SK-N-SH (cell line): ENCODE measurements at regions not wholly inside any gene's neighbourhood (a gene's known extent, or its start where the extent isn't known, plus 50 kb on each side); places are given as distances from the start of the nearest gene placed in this dataset.

ENCODE experiments used
- CTCF ChIA-PET: fragments of 300-600, 350-600 bp; formaldehyde crosslinking; extraction: SDS; loops from one replicate; lab custom pipeline; 2021; lab: Yijun Ruan, JAX
- POLR2A ChIA-PET: fragments of 350-600 bp; sonication (Branson Sonifier 250); formaldehyde crosslinking; extraction: SDS; loops from one replicate; lab custom pipeline; 2020; ENCODE audit warnings: antibody characterized with exemption, inconsistent platforms; lab: Yijun Ruan, JAX
- DNase-seq: peaks from one replicate; pipeline ENCODE4 v3.0.0; 2012
- H2AFZ ChIP-seq: fragments of 200-600 bp; sonication (generic); 2 replicates; pipeline ENCODE4 v1.8.1; 2016; ENCODE audit warnings: antibody characterized with exemption, mild to moderate bottlenecking, low read depth
- H3F3A ChIP-seq: fragments of 200-600 bp; sonication (generic); replicated peaks from 2 replicates; pipeline ENCODE3; 2016; ENCODE audit warnings: antibody characterized with exemption, mild to moderate bottlenecking; ENCODE audit not compliant: insufficient read depth
- H3K27ac ChIP-seq, 2 experiments: fragments of 200-500 bp in 1 of 2; fragments of 200-600 bp in 1 of 2; sonication (Bioruptor generic) in 1 of 2; sonication (generic), shearing (Covaris generic) in 1 of 2; 2 replicates each; pipeline versions ENCODE4 v1.5.1 to v1.6.1; 2014 to 2016; ENCODE audit warnings: low read depth in 2 of 2, inconsistent platforms in 1 of 2, low read length in 1 of 2, mild to moderate bottlenecking in 1 of 2, mixed read lengths in 1 of 2
- H3K27me3 ChIP-seq: fragments of 200-600 bp; sonication (generic), shearing (Covaris generic); 2 replicates; pipeline ENCODE4 v1.6.1; 2016; ENCODE audit warnings: mixed run types; ENCODE audit not compliant: insufficient read depth
- H3K36me3 ChIP-seq, 2 experiments: fragments of 200-500 bp in 1 of 2; fragments of 200-600 bp in 1 of 2; sonication (Bioruptor generic) in 1 of 2; sonication (generic) in 1 of 2; replicated peaks in 1 of 2; 2 replicates each; pipeline versions ENCODE3 to v1.5.1; 2014 to 2016; ENCODE audit warnings: low read length in 1 of 2, mild to moderate bottlenecking in 1 of 2; ENCODE audit not compliant: insufficient read depth in 2 of 2, control insufficient read depth in 1 of 2
- H3K4me1 ChIP-seq, 2 experiments: fragments of 200-500 bp in 1 of 2; fragments of 200-600 bp in 1 of 2; sonication (Bioruptor generic) in 1 of 2; sonication (generic), shearing (Covaris generic) in 1 of 2; 2 replicates each; pipeline versions ENCODE4 v1.5.1 to v1.6.1; 2014 to 2016; ENCODE audit warnings: low read depth in 1 of 2, low read length in 1 of 2, mixed run types in 1 of 2; ENCODE audit not compliant: insufficient read depth in 2 of 2, control insufficient read depth in 1 of 2
- H3K4me2 ChIP-seq: fragments of 200-600 bp; sonication (generic), shearing (Covaris generic); 2 replicates; pipeline ENCODE4 v1.6.1; 2017; ENCODE audit warnings: mixed run types
- H3K4me3 ChIP-seq, 2 experiments: fragments of 200-500 bp in 1 of 2; fragments of 200-600 bp in 1 of 2; sonication (Bioruptor generic) in 1 of 2; sonication (generic), shearing (Covaris generic) in 1 of 2; 2 replicates each; pipeline versions ENCODE4 v1.5.1 to v1.8.1; 2014 to 2016; ENCODE audit warnings: low read depth in 2 of 2, inconsistent platforms in 1 of 2, low read length in 1 of 2, mild to moderate bottlenecking in 1 of 2, mixed read lengths in 1 of 2, moderate library complexity in 1 of 2
- H3K79me2 ChIP-seq: fragments of 200-600 bp; sonication (generic); 2 replicates; pipeline ENCODE4 v1.8.1; 2017; ENCODE audit warnings: mild to moderate bottlenecking; ENCODE audit not compliant: insufficient read depth
- H3K9ac ChIP-seq: fragments of 200-600 bp; sonication (generic); 2 replicates; pipeline ENCODE4 v1.6.1; 2017; ENCODE audit warnings: mixed run types
- H3K9me2 ChIP-seq: fragments of 200-600 bp; sonication (generic); 2 replicates; pipeline ENCODE4 v1.6.1; 2017; ENCODE audit warnings: mixed run types
- H3K9me3 ChIP-seq: fragments of 200-600 bp; sonication (generic); 2 replicates; pipeline ENCODE4 v1.6.1; 2017; ENCODE audit warnings: mixed run types, mild to moderate bottlenecking, moderate library complexity
- H4K20me1 ChIP-seq: fragments of 200-600 bp; sonication (generic); 2 replicates; pipeline ENCODE4 v1.6.1; 2017; ENCODE audit warnings: mild to moderate bottlenecking, mixed run types; ENCODE audit not compliant: insufficient read depth
- CHD2 ChIP-seq: fragments of 150-350 bp; IDR thresholded peaks from 2 replicates; pipeline ENCODE4 v1.6.1; 2018; ENCODE audit warnings: low read length; ENCODE audit not compliant: partially characterized antibody
- FOSL2 ChIP-seq: IDR thresholded peaks from 2 replicates; pipeline ENCODE4 v1.4.0; 2012; ENCODE audit warnings: low read depth, mild to moderate bottlenecking, moderate library complexity, borderline replicate concordance
- FOXM1 ChIP-seq: IDR thresholded peaks from 2 replicates; pipeline ENCODE4 v1.4.0; 2012; ENCODE audit warnings: low read depth, mild to moderate bottlenecking
- NRF1 ChIP-seq: IDR thresholded peaks from 2 replicates; pipeline ENCODE4 v1.6.1; 2012; ENCODE audit warnings: low read depth, mild to moderate bottlenecking, low read length
- TEAD4 ChIP-seq: IDR thresholded peaks from 2 replicates; pipeline ENCODE4 v1.4.0; 2012; ENCODE audit warnings: mild to moderate bottlenecking, borderline replicate concordance; ENCODE audit not compliant: insufficient read depth
- WGBS: methylation state at CpG from one replicate; pipeline ENCODE4 v1.1.6; 2017; ENCODE audit warnings: low lambda C conversion rate; 5-methylcytosine and 5-hydroxymethylcytosine counted together
- TF ChIP-seq, protein P1 (sequence below): fragments of 150-350 bp; IDR thresholded peaks from 2 replicates; pipeline ENCODE4 v1.6.1; 2016; ENCODE audit warnings: mild to moderate bottlenecking, low read depth, low read length
- TF ChIP-seq, protein P2 (sequence below): IDR thresholded peaks from 2 replicates; pipeline ENCODE4 v1.6.1; 2012; ENCODE audit warnings: mild to moderate bottlenecking, low read depth, low read length, moderate library complexity

DNA sequence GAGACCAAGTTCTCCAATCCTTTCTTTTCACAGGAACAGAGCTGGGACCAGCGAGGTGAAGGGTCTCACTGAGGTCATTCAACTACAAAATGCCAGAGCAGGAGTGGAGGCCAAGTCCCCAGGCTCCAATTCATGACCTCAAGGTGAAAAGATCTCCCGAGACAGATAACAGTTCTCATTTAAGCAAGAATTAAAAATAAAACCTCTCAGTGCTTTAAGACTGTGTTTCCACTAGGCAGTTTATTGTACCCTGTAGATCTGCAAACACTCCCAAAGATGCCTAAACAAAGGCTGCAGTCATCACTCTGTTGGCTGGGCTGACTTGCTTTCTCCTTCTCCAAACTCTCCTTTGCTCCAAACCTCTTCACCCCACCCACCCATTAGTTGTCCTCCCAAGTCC, 74.8 kb upstream of the CXCL12 start:
- DNase-seq, result no peak
- H3K27ac ChIP-seq, result no peak overlapping the region
- H3K36me3 ChIP-seq, result no peaks in the 10 kb centered on the region
- H4K20me1 ChIP-seq, result no peaks in the 10 kb centered on the region
- H3K4me1 ChIP-seq, result no peaks in the 10 kb centered on the region
- H3K4me2 ChIP-seq, result no peak overlapping the region
- ChIA-PET POLR2A (no interaction called here), CTCF (no interaction called here)
- peaks cover 4% of the 10 kb centered on the region; the same call in 1 of the 2 replicates for H3K9me3 ChIP-seq
- H3K79me2 ChIP-seq, result no peaks in the 10 kb centered on the region
- no peak overlapping the region for H3K4me3 ChIP-seq
- WGBS, result 0% methylated on average over 2 of the region's 2 CpGs
- TF ChIP-seq, protein P1, sequence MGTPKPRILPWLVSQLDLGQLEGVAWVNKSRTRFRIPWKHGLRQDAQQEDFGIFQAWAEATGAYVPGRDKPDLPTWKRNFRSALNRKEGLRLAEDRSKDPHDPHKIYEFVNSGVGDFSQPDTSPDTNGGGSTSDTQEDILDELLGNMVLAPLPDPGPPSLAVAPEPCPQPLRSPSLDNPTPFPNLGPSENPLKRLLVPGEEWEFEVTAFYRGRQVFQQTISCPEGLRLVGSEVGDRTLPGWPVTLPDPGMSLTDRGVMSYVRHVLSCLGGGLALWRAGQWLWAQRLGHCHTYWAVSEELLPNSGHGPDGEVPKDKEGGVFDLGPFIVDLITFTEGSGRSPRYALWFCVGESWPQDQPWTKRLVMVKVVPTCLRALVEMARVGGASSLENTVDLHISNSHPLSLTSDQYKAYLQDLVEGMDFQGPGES, result no peak
- TF ChIP-seq, protein P2, sequence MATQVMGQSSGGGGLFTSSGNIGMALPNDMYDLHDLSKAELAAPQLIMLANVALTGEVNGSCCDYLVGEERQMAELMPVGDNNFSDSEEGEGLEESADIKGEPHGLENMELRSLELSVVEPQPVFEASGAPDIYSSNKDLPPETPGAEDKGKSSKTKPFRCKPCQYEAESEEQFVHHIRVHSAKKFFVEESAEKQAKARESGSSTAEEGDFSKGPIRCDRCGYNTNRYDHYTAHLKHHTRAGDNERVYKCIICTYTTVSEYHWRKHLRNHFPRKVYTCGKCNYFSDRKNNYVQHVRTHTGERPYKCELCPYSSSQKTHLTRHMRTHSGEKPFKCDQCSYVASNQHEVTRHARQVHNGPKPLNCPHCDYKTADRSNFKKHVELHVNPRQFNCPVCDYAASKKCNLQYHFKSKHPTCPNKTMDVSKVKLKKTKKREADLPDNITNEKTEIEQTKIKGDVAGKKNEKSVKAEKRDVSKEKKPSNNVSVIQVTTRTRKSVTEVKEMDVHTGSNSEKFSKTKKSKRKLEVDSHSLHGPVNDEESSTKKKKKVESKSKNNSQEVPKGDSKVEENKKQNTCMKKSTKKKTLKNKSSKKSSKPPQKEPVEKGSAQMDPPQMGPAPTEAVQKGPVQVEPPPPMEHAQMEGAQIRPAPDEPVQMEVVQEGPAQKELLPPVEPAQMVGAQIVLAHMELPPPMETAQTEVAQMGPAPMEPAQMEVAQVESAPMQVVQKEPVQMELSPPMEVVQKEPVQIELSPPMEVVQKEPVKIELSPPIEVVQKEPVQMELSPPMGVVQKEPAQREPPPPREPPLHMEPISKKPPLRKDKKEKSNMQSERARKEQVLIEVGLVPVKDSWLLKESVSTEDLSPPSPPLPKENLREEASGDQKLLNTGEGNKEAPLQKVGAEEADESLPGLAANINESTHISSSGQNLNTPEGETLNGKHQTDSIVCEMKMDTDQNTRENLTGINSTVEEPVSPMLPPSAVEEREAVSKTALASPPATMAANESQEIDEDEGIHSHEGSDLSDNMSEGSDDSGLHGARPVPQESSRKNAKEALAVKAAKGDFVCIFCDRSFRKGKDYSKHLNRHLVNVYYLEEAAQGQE, result no peak
- H3F3A ChIP-seq, result no peaks in the 10 kb centered on the region
- no peak overlapping the region for H3K9ac ChIP-seq
- H3K9me2 ChIP-seq, result no peaks in the 10 kb centered on the region
- H3K27me3 ChIP-seq, result peaks cover 9% of the 10 kb centered on the region; the same call in 1 of the 2 replicates
- no peak overlapping the region for H2AFZ ChIP-seq

DNA sequence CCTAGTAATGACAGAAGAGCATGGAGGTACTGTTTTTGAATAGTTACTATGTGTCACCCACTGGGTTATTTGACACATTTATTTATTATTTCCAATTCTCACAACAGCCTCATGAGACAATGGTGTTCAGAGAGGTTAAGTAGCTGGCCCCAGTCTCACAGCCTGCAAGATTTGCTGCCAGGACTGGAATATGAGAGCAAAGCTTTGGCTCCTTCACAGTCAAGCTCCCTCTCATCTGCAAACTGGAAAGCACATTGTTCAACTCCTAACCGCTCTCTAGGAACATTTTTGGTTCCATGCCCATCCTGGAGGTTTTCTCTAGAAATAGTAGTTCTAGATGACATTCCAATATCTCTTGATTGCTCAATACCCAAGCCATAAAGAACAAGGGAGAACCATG, 75.5 kb upstream of the CXCL12 start:
- ChIA-PET CTCF (no interaction called here), POLR2A (no interaction called here)
- no peak overlapping the region for H3K9ac ChIP-seq
- no peak for TF ChIP-seq FOXM1
- TF ChIP-seq FOSL2, result no peak
- TF ChIP-seq TEAD4, result no peak
- no peak for TF ChIP-seq CHD2
- TF ChIP-seq NRF1, result no peak
- H3K79me2 ChIP-seq, result no peaks in the 10 kb centered on the region
- H3K4me2 ChIP-seq, result no peak overlapping the region
- H3F3A ChIP-seq, result no peaks in the 10 kb centered on the region
- H4K20me1 ChIP-seq, result no peaks in the 10 kb centered on the region
- H3K9me3 ChIP-seq, result peaks cover 4% of the 10 kb centered on the region; the same call in 1 of the 2 replicates
- no peak overlapping the region for H3K4me3 ChIP-seq
- no peak for DNase-seq
- WGBS, result 8% methylated on average over 1 of the region's 1 CpG
- H3K9me2 ChIP-seq, result no peaks in the 10 kb centered on the region
- H3K27ac ChIP-seq, result no peak overlapping the region
- no peaks in the 10 kb centered on the region; a peak in 1 of 4 replicates for H3K4me1 ChIP-seq
- no peaks in the 10 kb centered on the region for H3K36me3 ChIP-seq
- peaks cover 9% of the 10 kb centered on the region; the same call in 1 of the 2 replicates for H3K27me3 ChIP-seq
- no peak overlapping the region for H2AFZ ChIP-seq
